GM18520 (cell line): ENCODE measurements at regions not wholly inside any gene's neighbourhood (a gene's known extent, or its start where the extent isn't known, plus 50 kb on each side); places are given as distances from the start of the nearest gene placed in this dataset.
A peak's percentile ranks its signal among the peaks of the same experiment; 100 is the strongest.

ENCODE experiments used
- ATAC-seq: cut with Tn5 transposase; IDR thresholded peaks from one replicate; pipeline ENCODE4 v1.9.1; 2021; ENCODE audit not compliant: unreplicated experiment

DNA sequence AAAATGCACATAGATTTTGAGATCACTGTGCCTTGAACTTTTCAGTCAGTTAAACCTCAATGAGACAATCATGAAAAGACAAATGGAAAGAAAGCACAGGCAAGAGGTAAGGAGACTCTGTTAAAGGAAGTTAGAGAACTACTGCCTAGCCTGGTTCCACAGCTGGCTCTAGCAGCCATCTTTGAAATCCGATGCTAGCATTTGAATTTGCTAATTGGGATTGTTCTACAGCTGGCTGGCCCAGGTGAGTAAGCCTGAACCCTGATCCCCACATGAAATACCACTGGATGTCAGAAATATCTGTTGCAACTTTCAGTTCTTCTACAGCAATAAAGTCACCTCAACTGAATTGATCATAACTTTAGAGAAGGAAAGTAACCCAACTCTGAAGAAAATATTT lies 315.2 kb upstream of the CHAC2 start:
- no peak for ATAC-seq

- no peak for ATAC-seq
These were observed 316.7 kb upstream of the CHAC2 start for GRCh38 chr2:53450923-53451322.

DNA sequence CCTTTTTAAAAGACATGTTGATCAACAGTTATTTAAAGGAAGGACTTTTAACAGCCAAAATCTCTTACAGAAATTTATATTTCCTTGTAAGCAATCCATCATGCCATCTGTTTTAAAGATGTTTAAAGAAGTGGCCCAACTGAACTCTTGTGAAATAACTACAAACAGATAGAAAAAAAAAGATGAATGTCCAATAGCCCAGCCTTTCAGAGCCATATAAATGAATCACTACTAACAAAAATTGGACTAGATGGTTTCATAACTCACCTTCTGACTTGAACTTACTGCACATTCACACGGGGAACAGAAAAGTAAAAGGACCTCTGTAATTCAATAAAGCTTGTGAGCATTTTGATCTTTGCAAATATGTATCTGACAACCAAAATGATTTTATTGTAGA lies 319.0 kb upstream of the CHAC2 start:
- ATAC-seq = no peak

DNA sequence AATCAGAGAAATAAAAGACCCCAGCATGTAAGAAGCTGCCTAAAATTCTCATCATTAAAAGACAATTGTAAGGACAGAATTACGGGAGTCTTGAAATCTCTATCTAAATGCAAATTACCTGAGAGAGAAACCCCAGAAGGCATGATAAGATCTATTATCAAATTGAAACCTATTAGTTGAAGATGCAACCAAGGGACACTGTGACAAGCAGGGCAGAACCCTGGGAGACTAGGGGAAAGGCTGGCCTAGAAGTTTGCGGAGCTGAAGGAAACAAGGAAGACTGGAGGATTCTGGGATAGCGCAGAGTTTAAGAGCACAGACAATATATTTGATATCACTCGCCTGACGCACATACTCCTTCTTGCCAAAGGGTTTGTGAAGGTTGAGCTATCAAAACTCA lies 319.5 kb upstream of the CHAC2 start:
- no peak for ATAC-seq

DNA sequence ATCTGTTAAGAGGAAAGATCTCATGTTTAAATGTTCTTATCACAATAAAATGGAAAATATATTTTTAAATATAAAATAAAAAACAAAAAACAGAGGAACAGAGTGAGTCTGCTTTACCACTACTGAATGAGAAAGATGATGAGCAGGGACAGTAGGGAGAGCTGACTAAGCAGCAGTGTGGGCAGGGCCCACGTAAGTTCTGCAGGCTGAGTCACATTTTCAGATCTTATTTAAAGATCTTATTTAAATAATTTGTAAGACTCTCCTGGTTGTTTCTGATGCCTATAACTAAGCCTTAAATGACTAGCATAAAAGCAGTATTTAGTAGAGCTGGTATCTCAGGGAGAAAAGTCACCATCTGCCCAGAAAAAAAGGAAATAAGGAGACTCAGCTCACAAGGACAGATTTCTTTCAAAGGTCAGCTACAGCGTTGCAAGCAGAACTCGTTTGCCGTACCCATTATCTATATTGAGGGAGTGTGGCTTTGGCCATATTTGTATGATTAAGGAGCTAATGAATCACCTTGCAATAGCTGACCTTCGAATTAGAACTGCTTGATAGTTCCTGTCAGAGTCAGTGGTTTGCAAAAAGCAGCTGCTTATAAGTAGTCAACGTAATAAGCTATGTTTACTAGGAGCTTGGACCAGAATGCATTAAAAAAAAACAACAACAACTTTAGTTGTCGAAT lies 322.1 kb upstream of the CHAC2 start:
- ATAC-seq = peak; percentile 76

DNA sequence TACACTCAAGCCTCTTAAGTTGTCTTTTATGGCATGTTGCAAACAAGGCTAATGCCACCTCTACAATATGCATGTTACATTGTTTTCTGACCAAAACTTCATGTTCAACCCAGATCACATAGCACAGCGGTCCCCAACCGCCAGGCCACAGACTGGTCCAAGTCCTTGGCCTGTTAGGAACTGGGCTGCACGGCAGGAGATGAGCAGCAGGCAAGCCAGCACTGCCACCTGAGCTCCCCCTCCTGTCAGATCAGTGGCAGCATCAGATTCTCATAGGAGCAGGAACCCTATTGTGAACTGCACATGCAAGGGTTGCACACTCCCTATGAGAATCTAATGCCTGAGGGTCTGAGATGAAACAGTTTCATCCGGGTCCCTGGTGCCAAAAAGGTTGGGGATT lies 324.8 kb upstream of the CHAC2 start:
- no peak for ATAC-seq

DNA sequence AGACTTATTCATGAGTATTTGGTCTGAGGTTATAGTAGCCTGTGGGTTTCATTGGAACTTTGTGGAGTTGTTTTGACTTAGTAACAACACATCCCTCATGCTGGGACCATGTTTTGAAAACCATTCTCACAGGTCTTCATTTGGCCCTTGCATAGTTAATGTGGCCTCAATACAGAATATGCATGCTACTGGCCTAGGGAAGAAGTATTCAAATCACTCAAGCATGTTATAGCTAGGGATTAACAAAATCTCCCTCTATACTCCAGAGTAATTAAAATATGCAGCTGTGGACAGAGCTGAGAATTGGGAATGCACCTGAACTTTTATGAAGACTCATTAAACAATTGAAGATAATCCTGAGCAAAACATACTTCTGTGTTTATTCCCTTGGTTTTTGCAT lies 325.5 kb upstream of the CHAC2 start:
- ATAC-seq = no peak

- ATAC-seq = no peak
These were observed 328.9 kb upstream of the CHAC2 start for GRCh38 chr2:53438692-53439091.

DNA sequence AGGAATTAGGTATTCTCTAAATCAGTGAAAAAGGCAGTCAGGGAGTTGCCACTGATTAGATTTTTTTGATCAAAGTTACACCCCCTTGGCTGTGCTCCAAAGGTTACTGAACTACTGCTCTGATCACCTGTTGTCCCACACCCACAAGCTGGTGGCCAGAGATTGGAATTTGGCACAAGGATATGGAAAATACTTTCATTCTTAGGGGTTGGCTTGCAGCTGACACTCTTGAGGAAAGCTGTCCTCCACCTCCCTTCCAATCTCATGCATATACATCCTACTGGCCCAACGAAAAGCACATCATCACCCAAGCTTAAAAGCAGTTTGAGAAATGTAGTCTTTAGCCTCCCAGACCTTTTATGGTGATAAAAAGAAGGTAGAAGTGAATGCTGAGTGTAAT lies 329.5 kb upstream of the CHAC2 start:
- no peak for ATAC-seq

- ATAC-seq = no peak
These were observed 330.2 kb upstream of the CHAC2 start for GRCh38 chr2:53437371-53437770.

DNA sequence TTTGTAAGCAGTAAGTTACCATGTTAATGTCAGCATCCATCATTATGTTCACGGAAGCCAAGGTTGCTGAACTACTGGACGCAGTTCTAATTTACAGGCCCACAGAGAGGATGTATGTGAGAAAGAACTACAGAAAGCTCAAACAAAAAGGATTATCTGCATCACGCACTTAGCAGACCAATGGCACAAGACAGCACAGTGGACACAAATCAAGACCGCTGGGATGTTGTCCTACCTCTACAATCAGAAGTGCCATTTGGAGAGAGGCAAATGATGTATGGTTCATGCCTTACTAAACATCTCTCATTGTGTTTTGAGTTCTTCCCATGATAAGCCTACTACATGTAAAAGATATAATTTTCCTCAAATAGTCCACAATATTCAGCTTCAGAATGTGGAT lies 330.7 kb upstream of the CHAC2 start:
- ATAC-seq = no peak

DNA sequence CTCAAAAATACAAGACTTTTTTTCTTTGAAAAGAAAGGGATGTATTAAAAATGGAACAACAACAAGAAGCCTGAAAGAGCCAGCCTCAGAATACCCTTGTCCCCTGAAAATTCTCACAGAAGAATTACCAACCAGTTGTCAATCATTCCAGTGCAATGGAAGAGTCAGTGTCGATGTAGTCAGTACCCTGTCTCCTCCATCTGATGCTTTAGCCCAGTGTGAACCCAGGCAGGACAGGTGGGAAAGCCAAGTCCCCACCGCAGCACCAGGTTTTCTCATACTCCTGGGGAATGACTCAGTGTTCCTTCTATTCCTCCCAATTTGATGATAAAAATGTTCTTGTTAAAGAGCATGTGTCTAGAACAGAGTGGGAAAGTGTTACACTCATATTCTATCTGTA lies 332.0 kb upstream of the CHAC2 start:
- ATAC-seq = no peak

- no peak for ATAC-seq
These were observed 333.1 kb upstream of the CHAC2 start for GRCh38 chr2:53434466-53434865.

- no peak for ATAC-seq
These were observed 334.7 kb upstream of the CHAC2 start for GRCh38 chr2:53432936-53433335.

DNA sequence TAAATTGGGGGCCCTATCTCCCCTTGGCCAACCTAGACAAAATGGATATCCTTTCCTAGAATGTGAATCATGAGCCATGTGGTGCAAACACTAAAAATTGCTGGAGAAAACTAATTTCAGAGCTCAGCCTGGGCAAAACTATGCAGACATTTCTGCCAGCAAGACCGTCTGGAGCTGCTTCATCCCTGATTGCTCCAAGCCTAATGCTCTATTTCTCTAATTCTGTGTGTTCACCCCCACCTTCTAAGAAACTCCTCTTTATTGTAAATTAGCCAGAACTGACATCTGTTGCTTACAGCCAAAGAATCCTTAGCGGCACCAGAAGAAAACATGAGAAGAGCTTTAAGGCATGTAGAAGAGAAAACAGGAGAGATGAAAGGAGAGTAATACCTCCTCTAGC lies 337.7 kb upstream of the CHAC2 start:
- ATAC-seq = no peak

GRCh38 chr2:53424902-53425301 lies 342.7 kb upstream of the CHAC2 start:
- ATAC-seq = no peak

GRCh38 chr2:53423465-53423864 lies 344.1 kb upstream of the CHAC2 start:
- no peak for ATAC-seq

GRCh38 chr2:53422979-53423378 lies 344.6 kb upstream of the CHAC2 start:
- peak; percentile 66 for ATAC-seq

DNA sequence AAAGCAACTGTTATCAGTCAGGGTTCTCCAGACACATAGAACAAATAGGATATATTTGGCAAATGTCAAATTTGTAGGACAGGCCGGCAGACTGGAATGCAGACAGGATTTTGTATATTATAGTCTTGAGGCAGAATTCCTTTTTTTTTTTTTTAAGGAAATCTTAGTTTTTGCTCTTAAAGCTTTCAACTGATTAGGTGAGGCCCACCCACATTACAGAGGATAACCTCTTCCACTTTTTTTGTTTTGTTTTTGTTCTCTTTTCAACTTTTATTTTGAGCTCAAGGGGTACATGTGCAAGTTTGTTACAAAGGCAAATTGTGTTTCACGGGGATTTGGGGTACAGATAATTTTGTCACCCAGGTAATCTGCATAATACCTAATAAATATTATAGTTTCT lies 350.2 kb upstream of the CHAC2 start:
- no peak for ATAC-seq

GRCh38 chr2:53407363-53408080 lies 360.1 kb upstream of the CHAC2 start:
- ATAC-seq = no peak

DNA sequence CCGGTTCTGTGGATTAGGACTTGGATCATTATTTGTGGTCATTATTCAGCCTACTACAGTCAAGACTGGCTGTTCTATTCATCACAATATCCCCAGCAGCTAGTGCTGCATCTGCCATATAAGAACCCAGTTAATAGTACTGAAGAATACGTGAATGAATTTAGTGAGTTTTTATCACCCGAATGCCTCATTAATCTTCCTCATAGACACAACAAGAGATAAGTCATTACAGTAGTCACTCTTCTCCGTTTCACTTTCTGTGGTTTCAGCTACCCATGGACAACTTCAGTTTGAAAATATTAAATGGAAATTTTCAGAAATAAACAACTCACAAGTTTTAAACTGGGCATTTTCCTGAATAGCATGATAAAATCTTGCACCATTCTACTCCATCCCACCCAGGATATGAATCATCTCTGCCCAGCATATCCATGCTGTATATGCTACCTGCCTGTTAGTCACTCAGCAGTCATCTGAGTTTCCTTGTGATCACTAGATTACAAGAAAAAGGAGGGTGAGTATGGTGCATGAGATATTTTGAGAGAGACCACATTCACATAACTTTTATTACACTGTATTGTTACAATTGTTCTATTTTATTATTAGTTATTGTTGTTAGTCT lies 363.7 kb upstream of the CHAC2 start:
- peak; percentile 61 for ATAC-seq

DNA sequence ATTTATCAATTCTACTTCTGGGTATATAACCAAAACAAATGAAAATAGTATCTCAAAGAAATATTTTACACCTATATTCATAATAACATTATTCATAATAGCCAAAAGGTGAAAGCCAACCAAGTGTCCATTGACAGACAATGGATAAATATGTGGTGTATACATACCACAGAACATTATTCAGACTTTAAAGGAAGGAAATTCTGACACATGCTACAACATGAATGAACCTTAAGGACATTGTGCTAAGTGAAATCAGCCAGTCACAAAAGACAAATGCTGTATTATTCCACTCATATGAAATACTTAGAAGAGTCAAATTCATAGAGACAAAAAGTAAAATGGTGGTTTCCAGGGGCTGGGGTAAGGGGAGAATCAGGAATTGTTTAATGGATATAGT lies 370.5 kb upstream of the CHAC2 start:
- no peak for ATAC-seq
